SJSA1 (cell line): ENCODE measurements at regions not wholly inside any gene's neighbourhood (a gene's known extent, or its start where the extent isn't known, plus 50 kb on each side); places are given as distances from the start of the nearest gene placed in this dataset.

Experiments
- DNase-seq, 2 experiments: peaks; one replicate each; pipeline ENCODE4 v3.0.0-alpha.2; 2015 to 2020; ENCODE audit warnings: low spot score in 2 of 2, low read depth in 1 of 2
- H3K27ac ChIP-seq: fragments of 250-450 bp; sonication (Bioruptor Pico); 2 replicates; pipeline ENCODE4 v1.5.1; 2020; ENCODE audit warnings: mild to moderate bottlenecking, moderate library complexity
- H3K27me3 ChIP-seq: fragments of 250-450 bp; sonication (Bioruptor Pico); replicated peaks from 2 replicates; pipeline ENCODE4 v1.5.1; 2020; ENCODE audit warnings: mild to moderate bottlenecking, moderate library complexity
- H3K36me3 ChIP-seq: fragments of 250-450 bp; sonication (Bioruptor Pico); 2 replicates; pipeline ENCODE4 v1.5.1; 2020; ENCODE audit warnings: mild to moderate bottlenecking
- H3K4me1 ChIP-seq: fragments of 250-450 bp; sonication (Bioruptor Pico); replicated peaks from 2 replicates; pipeline ENCODE4 v1.6.1; 2021; ENCODE audit warnings: mild to moderate bottlenecking
- H3K4me3 ChIP-seq: fragments of 250-450 bp; sonication (Bioruptor Pico); 2 replicates; pipeline ENCODE4 v1.5.1; 2020; ENCODE audit warnings: mild to moderate bottlenecking
- H3K9me3 ChIP-seq: fragments of 250-450 bp; sonication (Bioruptor Pico); replicated peaks from 2 replicates; pipeline ENCODE4 v1.5.1; 2020; ENCODE audit warnings: mild to moderate bottlenecking

- H3K4me3 ChIP-seq: no peak overlapping the region
- H3K36me3 ChIP-seq: no peaks in the 10 kb centered on the region
- no peak overlapping the region for H3K27ac ChIP-seq
- H3K4me1 ChIP-seq: no peaks in the 10 kb centered on the region
- H3K9me3 ChIP-seq: no peaks in the 10 kb centered on the region
- no peak for DNase-seq
- H3K27me3 ChIP-seq: no peaks in the 10 kb centered on the region
Observed at GRCh38 chr9:32698706-32699277, 63.3 kb upstream of the TAF1L start.

GRCh38 chr9:32701321-32702022 is 66.0 kb upstream of the TAF1L start:
- Histone ChIP-seq H3K4me3 (no peak overlapping the region), H3K4me1 (0 out of 2 replicates have a peak, but pooled peaks cover 5% of the 10 kb centered on the region), H3K36me3 (no peaks in the 10 kb centered on the region), H3K27ac (no peak overlapping the region), H3K27me3 (no peaks in the 10 kb centered on the region), H3K9me3 (no peaks in the 10 kb centered on the region)
- no peak for DNase-seq

- Histone ChIP-seq H3K27me3 (no peaks in the 10 kb centered on the region), H3K4me1 (0 out of 2 replicates have a peak, but pooled peaks cover 5% of the 10 kb centered on the region), H3K4me3 (no peak overlapping the region), H3K27ac (no peak overlapping the region), H3K9me3 (no peaks in the 10 kb centered on the region), H3K36me3 (no peaks in the 10 kb centered on the region)
- DNase-seq: no peak
Observed at GRCh38 chr9:32703635-32704034, 68.2 kb upstream of the TAF1L start.

GRCh38 chr9:32704343-32704742 is 68.9 kb upstream of the TAF1L start:
- Histone ChIP-seq H3K9me3 (no peaks in the 10 kb centered on the region), H3K27me3 (no peaks in the 10 kb centered on the region), H3K27ac (no peak overlapping the region), H3K4me1 (0 out of 2 replicates have a peak, but pooled peaks cover 5% of the 10 kb centered on the region), H3K36me3 (no peaks in the 10 kb centered on the region), H3K4me3 (no peak overlapping the region)
- no peak for DNase-seq

GRCh38 chr9:32705059-32705458 is 69.6 kb upstream of the TAF1L start:
- Histone ChIP-seq H3K36me3 (no peaks in the 10 kb centered on the region), H3K27me3 (no peaks in the 10 kb centered on the region), H3K9me3 (no peaks in the 10 kb centered on the region), H3K4me1 (0 out of 2 replicates have a peak, but pooled peaks cover 5% of the 10 kb centered on the region), H3K27ac (no peak overlapping the region), H3K4me3 (no peak overlapping the region)
- DNase-seq: peak; percentile 36 to 47

- Histone ChIP-seq H3K36me3 (no peaks in the 10 kb centered on the region), H3K4me1 (0 out of 2 replicates have a peak, but pooled peaks cover 5% of the 10 kb centered on the region), H3K9me3 (no peaks in the 10 kb centered on the region), H3K4me3 (no peak overlapping the region), H3K27ac (no peak overlapping the region), H3K27me3 (no peaks in the 10 kb centered on the region)
- DNase-seq: peak in 1 of 2 experiments; percentile 9
Observed at GRCh38 chr9:32706004-32706724, 70.7 kb upstream of the TAF1L start.

- DNase-seq: peak in 1 of 2 experiments; percentile 1
- 0 out of 2 replicates have a peak, but pooled peaks cover 5% of the 10 kb centered on the region for H3K4me1 ChIP-seq
- H3K4me3 ChIP-seq: no peak overlapping the region
- no peaks in the 10 kb centered on the region for H3K9me3 ChIP-seq
- H3K27ac ChIP-seq: no peak overlapping the region
- H3K36me3 ChIP-seq: no peaks in the 10 kb centered on the region
- no peaks in the 10 kb centered on the region for H3K27me3 ChIP-seq
Observed at GRCh38 chr9:32706725-32707100, 71.2 kb upstream of the TAF1L start.

- Histone ChIP-seq H3K36me3 (no peaks in the 10 kb centered on the region), H3K27ac (no peak overlapping the region), H3K27me3 (no peaks in the 10 kb centered on the region), H3K9me3 (no peaks in the 10 kb centered on the region), H3K4me1 (0 out of 2 replicates have a peak, but pooled peaks cover 5% of the 10 kb centered on the region), H3K4me3 (no peak overlapping the region)
- DNase-seq: no peak
Observed at GRCh38 chr9:32707326-32707725, 71.9 kb upstream of the TAF1L start.

GRCh38 chr9:32708480-32709150 is 73.1 kb upstream of the TAF1L start:
- no peaks in the 10 kb centered on the region for H3K9me3 ChIP-seq
- no peaks in the 10 kb centered on the region for H3K27me3 ChIP-seq
- no peak overlapping the region for H3K27ac ChIP-seq
- H3K4me3 ChIP-seq: no peak overlapping the region
- H3K36me3 ChIP-seq: no peaks in the 10 kb centered on the region
- no peak for DNase-seq
- H3K4me1 ChIP-seq: 0 out of 2 replicates have a peak, but pooled peaks cover 5% of the 10 kb centered on the region

- Histone ChIP-seq H3K27me3 (no peaks in the 10 kb centered on the region), H3K9me3 (no peaks in the 10 kb centered on the region), H3K27ac (no peak overlapping the region), H3K36me3 (no peaks in the 10 kb centered on the region), H3K4me1 (0 out of 2 replicates have a peak, but pooled peaks cover 5% of the 10 kb centered on the region), H3K4me3 (no peak overlapping the region)
- no peak for DNase-seq
Observed at GRCh38 chr9:32709871-32710270, 73.5 kb upstream of the TMEM215 start.

- no peak for DNase-seq
- H3K4me1 ChIP-seq: no peaks in the 10 kb centered on the region
- no peak overlapping the region for H3K27ac ChIP-seq
- H3K27me3 ChIP-seq: no peaks in the 10 kb centered on the region
- H3K9me3 ChIP-seq: no peaks in the 10 kb centered on the region
- H3K4me3 ChIP-seq: no peak overlapping the region
- H3K36me3 ChIP-seq: no peaks in the 10 kb centered on the region
Observed at GRCh38 chr9:32716425-32716824, 66.9 kb upstream of the TMEM215 start.

- Histone ChIP-seq H3K36me3 (no peaks in the 10 kb centered on the region), H3K9me3 (no peaks in the 10 kb centered on the region), H3K4me1 (no peaks in the 10 kb centered on the region), H3K4me3 (no peak overlapping the region), H3K27me3 (no peaks in the 10 kb centered on the region), H3K27ac (no peak overlapping the region)
- no peak for DNase-seq
Observed at GRCh38 chr9:32716955-32717543, 66.3 kb upstream of the TMEM215 start.

- no peaks in the 10 kb centered on the region for H3K4me1 ChIP-seq
- no peaks in the 10 kb centered on the region for H3K27me3 ChIP-seq
- no peak for DNase-seq
- no peaks in the 10 kb centered on the region for H3K36me3 ChIP-seq
- H3K27ac ChIP-seq: no peak overlapping the region
- H3K9me3 ChIP-seq: no peaks in the 10 kb centered on the region
- H3K4me3 ChIP-seq: no peak overlapping the region
Observed at GRCh38 chr9:32722704-32723103, 60.6 kb upstream of the TMEM215 start.
